Activated naive CD4-positive, alpha-beta T cell treated with anti-CD3 and anti-CD28 coated beads, Interleukin-2, amount 50 U/mL, for 72 hours (primary cell): ENCODE measurements at regions not wholly inside any gene's neighbourhood (a gene's known extent, or its start where the extent isn't known, plus 50 kb on each side); places are given as distances from the start of the nearest gene placed in this dataset.

Experiments
- ATAC-seq, 2 donors: fragments of 150-1000 bp; cut with Tn5 transposase; 2 replicates each; pipeline ENCODE4 v1.10.0; 2021; ENCODE audit warnings: mild to moderate bottlenecking in 2 of 2, moderate library complexity in 2 of 2
- DNase-seq, 2 donors: peaks; one replicate each; pipeline ENCODE4 v3.0.0; 2021 to 2022; ENCODE audit warnings: low spot score in 2 of 2
- H3K27ac Mint-ChIP-seq, 2 donors: one replicate each; pipeline ENCODE4 v1.8.0; 2022; ENCODE audit warnings: mild to moderate bottlenecking in 2 of 2, mixed read lengths in 2 of 2
- H3K36me3 Mint-ChIP-seq, 2 donors: one replicate each; pipeline ENCODE4 v1.8.0; 2022; ENCODE audit warnings: mixed read lengths in 2 of 2
- H3K9me3 Mint-ChIP-seq, 2 donors: one replicate each; pipeline ENCODE4 v1.8.0; 2022; ENCODE audit warnings: mixed read lengths in 2 of 2

DNA sequence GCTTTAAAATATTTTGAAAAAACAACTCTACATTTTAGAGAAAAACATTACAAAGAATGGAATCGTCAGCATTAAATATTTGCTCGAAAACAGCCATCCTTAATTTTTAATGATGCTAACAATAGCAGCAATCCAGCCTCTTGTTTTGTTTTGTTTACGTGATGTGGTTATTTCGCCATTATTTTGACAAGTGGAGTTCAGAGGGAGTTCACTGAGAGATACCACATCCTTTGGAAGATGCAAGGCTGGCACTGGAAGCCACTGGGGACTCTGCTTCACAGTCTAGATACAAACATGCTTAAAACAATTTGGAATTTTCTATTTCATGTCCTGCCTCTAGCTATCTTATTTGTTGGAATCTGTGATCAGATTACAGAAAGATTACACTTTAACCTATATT lies 556.3 kb downstream of the PCDH17 start:
- ATAC-seq: no peak
- Mint-ChIP-seq H3K27ac (no peak overlapping the region), H3K36me3 (peaks cover 0 to 7% of the 10 kb centered on the region in 2 donors), H3K9me3 (peaks cover 13 to 18% of the 10 kb centered on the region in 2 donors)
- no peak for DNase-seq

- no peak for ATAC-seq
- H3K9me3 Mint-ChIP-seq: peaks cover 8 to 9% of the 10 kb centered on the region in 2 donors
These were observed 559.0 kb downstream of the PCDH17 start for GRCh38 chr13:58190577-58190976.

DNA sequence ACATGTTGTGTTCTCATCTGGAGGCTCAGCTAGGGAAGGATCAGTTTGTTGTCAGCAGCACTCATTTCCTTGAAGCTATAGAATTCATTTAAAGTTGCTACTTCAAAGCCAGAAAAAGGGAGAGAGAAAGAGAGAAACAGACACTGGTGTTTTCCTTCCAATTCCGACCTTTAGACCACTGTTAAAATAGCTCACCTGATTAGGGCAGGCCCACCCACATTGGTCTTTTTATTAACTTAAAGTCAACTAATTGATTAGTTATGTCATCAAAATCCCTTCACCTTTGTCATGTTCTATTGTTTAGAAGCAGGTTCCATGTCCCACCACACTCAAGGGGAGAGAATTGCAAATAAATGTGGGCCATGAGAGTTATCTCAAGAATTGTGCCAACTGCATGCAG lies 560.2 kb downstream of the PCDH17 start:
- Mint-ChIP-seq H3K36me3 (no peaks in the 10 kb centered on the region), H3K9me3 (peaks cover 0 to 2% of the 10 kb centered on the region in 2 donors), H3K27ac (no peak overlapping the region)
- DNase-seq (no peak), ATAC-seq (no peak)

More at GRCh38 chr13:58190577-58190976, 559.0 kb downstream of the PCDH17 start:
- no peak for DNase-seq
- H3K36me3 Mint-ChIP-seq: peaks cover 0 to under 1% of the 10 kb centered on the region in 2 donors
- H3K27ac Mint-ChIP-seq: no peak overlapping the region

DNA sequence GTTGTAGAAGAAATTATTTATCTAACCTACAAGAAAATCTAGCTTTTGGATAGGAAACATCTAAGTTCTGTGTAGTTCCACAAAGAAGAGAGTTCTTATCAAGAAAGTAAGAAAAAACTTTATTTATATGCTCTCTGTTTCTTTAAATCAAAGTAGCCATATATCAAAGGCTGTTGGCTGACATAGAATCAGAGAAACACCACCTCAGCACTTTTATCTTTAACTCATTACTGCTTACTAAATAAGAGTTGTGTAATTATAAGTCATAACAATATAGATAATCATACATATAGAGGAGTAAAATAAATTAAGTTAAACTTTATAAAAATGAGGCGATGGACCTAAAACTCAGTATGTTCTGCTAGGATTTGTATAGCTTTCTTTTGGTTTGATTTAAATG lies 570.6 kb downstream of the PCDH17 start:
- ATAC-seq (no peak), DNase-seq (no peak)
- H3K36me3 Mint-ChIP-seq: no peaks in the 10 kb centered on the region
- H3K9me3 Mint-ChIP-seq: peaks cover 12 to 19% of the 10 kb centered on the region in 2 donors
- no peak overlapping the region for H3K27ac Mint-ChIP-seq

- ATAC-seq: no peak
- H3K27ac Mint-ChIP-seq: no peak overlapping the region
- peaks cover 13 to 27% of the 10 kb centered on the region in 2 donors for H3K9me3 Mint-ChIP-seq
- DNase-seq: no peak
- H3K36me3 Mint-ChIP-seq: no peaks in the 10 kb centered on the region
These were observed 576.0 kb downstream of the PCDH17 start for GRCh38 chr13:58207501-58207900.

GRCh38 chr13:58235454-58235853 lies 603.9 kb downstream of the PCDH17 start:
- no peak for DNase-seq
- no peak for ATAC-seq
- Mint-ChIP-seq H3K36me3 (peaks cover 0 to 6% of the 10 kb centered on the region in 2 donors), H3K27ac (no peak overlapping the region), H3K9me3 (peaks cover 10 to 13% of the 10 kb centered on the region in 2 donors)

GRCh38 chr13:58238972-58239773 lies 607.6 kb downstream of the PCDH17 start:
- DNase-seq (no peak), ATAC-seq (no peak)
- peaks cover 17 to 18% of the 10 kb centered on the region in 2 donors for H3K9me3 Mint-ChIP-seq
- peaks cover 0 to 8% of the 10 kb centered on the region in 2 donors for H3K36me3 Mint-ChIP-seq
- no peak overlapping the region for H3K27ac Mint-ChIP-seq

DNA sequence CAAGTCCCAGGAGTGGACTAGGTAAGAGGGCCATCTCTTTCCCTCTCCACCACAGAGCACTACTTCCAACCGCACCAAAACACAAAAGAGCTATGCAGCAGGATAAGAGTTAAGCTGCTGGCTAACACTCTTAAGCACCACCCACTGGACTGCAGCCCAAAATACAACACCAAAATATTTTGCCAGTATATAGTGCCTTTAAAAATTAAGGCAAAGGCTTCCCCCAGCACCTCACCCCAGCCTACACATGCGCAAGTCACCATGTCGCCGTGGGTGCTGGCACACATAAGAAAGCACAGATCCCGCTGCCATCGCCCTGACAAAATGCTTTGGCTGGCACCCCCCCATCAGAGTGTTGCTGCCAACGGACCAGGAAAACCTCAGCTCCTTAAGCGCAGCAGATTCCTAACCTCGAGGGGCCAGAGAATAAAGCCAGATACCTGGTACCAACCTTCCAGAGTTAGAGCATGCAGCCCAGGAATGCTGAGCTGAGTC lies 608.3 kb downstream of the PCDH17 start:
- Mint-ChIP-seq H3K9me3 (peaks cover 17 to 24% of the 10 kb centered on the region in 2 donors), H3K27ac (no peak overlapping the region)
- no peak for ATAC-seq

GRCh38 chr13:58247080-58247479 lies 615.5 kb downstream of the PCDH17 start:
- Mint-ChIP-seq H3K9me3 (peaks cover 10 to 27% of the 10 kb centered on the region in 2 donors), H3K36me3 (peaks cover 0 to 14% of the 10 kb centered on the region in 2 donors), H3K27ac (no peak overlapping the region)
- ATAC-seq (no peak), DNase-seq (no peak)

More for the DNA sequence above, 608.3 kb downstream of the PCDH17 start:
- peaks cover 0 to 15% of the 10 kb centered on the region in 2 donors for H3K36me3 Mint-ChIP-seq
- DNase-seq: no peak

- no peak overlapping the region for H3K27ac Mint-ChIP-seq
- H3K36me3 Mint-ChIP-seq: no peaks in the 10 kb centered on the region
- no peak for ATAC-seq
- peaks cover 12 to 21% of the 10 kb centered on the region in 2 donors for H3K9me3 Mint-ChIP-seq
- no peak for DNase-seq
These were observed 623.4 kb downstream of the PCDH17 start for GRCh38 chr13:58254943-58255342.

DNA sequence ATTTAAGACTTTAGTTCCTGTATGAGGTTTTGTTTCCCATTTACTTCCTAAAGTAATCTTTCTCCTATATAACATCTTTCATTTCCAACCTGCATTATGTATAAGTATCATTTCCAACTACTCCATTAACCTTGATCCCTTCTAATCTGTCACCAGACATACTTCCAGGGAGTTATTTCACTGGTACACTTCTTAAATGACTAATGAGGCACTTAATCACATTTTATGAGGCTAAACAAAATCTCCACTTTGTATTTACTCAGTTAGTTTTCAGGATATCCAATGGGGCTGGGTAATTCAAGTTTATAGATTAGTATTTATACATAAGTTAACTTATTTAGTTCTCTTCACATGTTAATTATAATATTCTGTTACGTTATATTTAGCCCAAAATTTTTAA lies 634.7 kb downstream of the PCDH17 start:
- no peak overlapping the region for H3K27ac Mint-ChIP-seq
- H3K9me3 Mint-ChIP-seq: peaks cover 18 to 24% of the 10 kb centered on the region in 2 donors
- DNase-seq: no peak
- no peaks in the 10 kb centered on the region for H3K36me3 Mint-ChIP-seq
- no peak for ATAC-seq

- ATAC-seq (no peak), DNase-seq (no peak)
- no peaks in the 10 kb centered on the region for H3K36me3 Mint-ChIP-seq
- peaks cover 0 to 7% of the 10 kb centered on the region in 2 donors for H3K9me3 Mint-ChIP-seq
- H3K27ac Mint-ChIP-seq: no peak overlapping the region
These were observed 667.1 kb downstream of the PCDH17 start for GRCh38 chr13:58298556-58299135.

DNA sequence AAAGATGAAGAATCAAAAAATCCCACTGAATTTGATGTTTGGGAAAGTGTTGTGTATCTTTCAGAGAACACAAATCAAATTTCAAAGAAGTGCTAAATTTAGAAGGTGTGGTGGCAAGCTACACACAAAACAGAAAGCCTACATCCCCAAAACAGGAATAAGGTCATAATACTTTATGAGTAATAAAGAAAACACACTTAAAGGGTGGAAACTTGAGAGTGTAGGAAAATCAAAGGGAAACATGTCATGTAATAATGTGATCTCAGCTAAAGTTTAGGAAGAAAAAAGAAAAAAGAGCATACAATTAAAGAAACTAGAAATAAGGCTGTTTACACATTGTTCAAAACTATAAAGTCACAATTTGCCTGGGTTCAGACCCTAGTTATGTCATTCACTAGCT lies 668.7 kb downstream of the PCDH17 start:
- Mint-ChIP-seq H3K27ac (no peak overlapping the region), H3K9me3 (peaks cover 0 to 7% of the 10 kb centered on the region in 2 donors), H3K36me3 (no peaks in the 10 kb centered on the region)
- DNase-seq (no peak), ATAC-seq (no peak)

GRCh38 chr13:58300974-58301681 lies 669.6 kb downstream of the PCDH17 start:
- ATAC-seq (no peak), DNase-seq (no peak)
- Mint-ChIP-seq H3K36me3 (no peaks in the 10 kb centered on the region), H3K27ac (no peak overlapping the region), H3K9me3 (peaks cover 0 to 7% of the 10 kb centered on the region in 2 donors)

GRCh38 chr13:58302349-58302748 lies 670.8 kb downstream of the PCDH17 start:
- ATAC-seq (no peak), DNase-seq (no peak)
- Mint-ChIP-seq H3K9me3 (peaks cover 0 to 4% of the 10 kb centered on the region in 2 donors), H3K36me3 (no peaks in the 10 kb centered on the region), H3K27ac (no peak overlapping the region)

- no peak for ATAC-seq
- H3K27ac Mint-ChIP-seq: no peak overlapping the region
- DNase-seq: no peak
- H3K36me3 Mint-ChIP-seq: no peaks in the 10 kb centered on the region
- H3K9me3 Mint-ChIP-seq: peaks cover 3 to 11% of the 10 kb centered on the region in 2 donors
These were observed 674.5 kb downstream of the PCDH17 start for GRCh38 chr13:58306062-58306461.

DNA sequence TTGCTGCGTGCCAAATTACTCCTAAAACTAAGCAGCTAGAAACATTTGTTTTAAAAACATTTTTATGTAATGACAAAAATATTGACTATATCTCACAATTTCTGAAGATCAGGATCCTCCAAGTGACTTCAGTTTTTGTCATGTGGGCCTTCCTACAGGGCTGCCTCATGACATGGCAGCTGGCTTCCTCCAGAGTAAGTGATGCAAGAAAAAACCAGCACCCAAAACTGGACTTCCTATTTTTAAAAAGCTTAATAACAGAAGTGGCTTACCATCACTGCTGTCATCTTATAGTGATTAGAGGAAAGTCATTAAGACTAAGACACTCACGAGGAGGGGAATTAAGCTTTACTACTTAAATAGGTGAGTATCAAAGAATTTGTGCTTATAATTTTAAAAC lies 681.7 kb downstream of the PCDH17 start:
- H3K27ac Mint-ChIP-seq: no peak overlapping the region
- H3K9me3 Mint-ChIP-seq: peaks cover 7% of the 10 kb centered on the region in 2 donors
- ATAC-seq: no peak
- H3K36me3 Mint-ChIP-seq: no peaks in the 10 kb centered on the region
- DNase-seq: no peak
